Activated CD4-positive, alpha-beta T cell treated with anti-CD3 and anti-CD28 coated beads for 4 hours (primary cell): ENCODE measurements at regions not wholly inside any gene's neighbourhood (a gene's known extent, or its start where the extent isn't known, plus 50 kb on each side); places are given as distances from the start of the nearest gene placed in this dataset.
"Not testable (repeated sequence)": the region's sequence is repeated elsewhere in the genome, so short reads cannot be mapped to it uniquely, and the experiment has no call there.

ENCODE experiments used
- DNase-seq, 2 donors: peaks; one replicate each; pipeline ENCODE4 v3.0.0-alpha.2; 2020

DNA sequence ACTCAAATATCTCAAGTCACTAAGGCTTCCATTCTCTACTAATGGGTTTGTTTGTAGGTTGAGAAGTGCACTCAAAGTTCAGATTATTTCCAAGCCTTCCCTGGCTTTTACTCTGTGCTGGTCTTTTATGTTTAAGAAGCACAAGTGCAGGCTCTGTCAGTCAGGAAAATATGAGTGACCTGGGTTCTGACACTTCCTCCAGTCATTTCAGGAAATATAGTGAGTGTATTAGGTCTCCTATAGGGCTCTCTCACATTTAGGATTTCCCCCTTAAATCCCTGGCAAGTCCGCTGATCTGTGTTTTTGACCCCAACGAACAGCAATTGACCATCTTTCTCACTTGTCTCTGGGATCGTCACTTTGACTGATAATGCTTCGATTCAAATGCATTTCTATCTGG is 210.2 kb downstream of the ARPP21 start:
- no peak for DNase-seq

- no peak for DNase-seq
Observed at GRCh38 chr3:35849963-35850362, 210.6 kb downstream of the ARPP21 start.

DNA sequence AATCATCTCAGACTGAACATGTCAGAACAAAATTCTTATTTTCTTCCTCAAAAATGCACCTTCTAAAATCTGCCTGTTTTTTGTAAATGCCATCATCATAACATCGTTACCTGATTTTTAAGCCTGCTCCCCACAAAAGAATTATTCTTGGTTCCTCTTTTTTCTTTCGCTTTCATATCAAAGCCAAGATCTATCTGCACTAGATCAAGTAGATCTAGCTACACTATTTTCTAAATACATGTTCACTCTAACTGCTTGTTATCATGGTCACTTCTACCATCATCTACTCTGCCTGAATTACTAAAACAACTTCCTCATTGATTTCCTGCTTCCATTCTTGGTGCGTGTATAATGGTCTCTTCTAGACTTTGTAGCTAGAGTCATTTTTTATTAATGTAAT is 217.7 kb downstream of the ARPP21 start:
- DNase-seq: no peak

DNA sequence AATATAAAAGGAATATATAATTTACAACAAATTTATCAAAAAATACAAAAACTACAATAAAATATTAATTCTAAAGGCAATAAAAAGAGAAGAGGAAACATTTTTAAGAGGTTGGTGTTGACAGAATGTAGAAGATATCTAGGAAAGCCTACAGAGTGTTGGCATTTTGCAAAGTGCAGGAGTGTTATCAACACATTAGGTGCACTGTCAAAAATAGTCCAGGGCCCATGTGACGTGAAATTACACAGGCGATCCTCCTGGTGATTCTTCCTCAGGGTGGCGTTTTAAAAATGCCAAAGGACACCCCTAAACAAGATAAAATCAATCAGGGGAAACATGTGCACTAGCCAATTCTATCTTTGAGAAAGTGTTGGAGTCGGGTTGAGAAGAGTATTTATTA is 222.7 kb downstream of the ARPP21 start:
- DNase-seq: no peak

GRCh38 chr3:35864871-35865270 is 225.5 kb downstream of the ARPP21 start:
- no peak for DNase-seq

GRCh38 chr3:35867791-35868190 is 228.5 kb downstream of the ARPP21 start:
- no peak for DNase-seq

GRCh38 chr3:35871009-35871408 is 231.7 kb downstream of the ARPP21 start:
- no peak for DNase-seq

GRCh38 chr3:35883929-35884328 is 244.6 kb downstream of the ARPP21 start:
- DNase-seq: no peak

DNA sequence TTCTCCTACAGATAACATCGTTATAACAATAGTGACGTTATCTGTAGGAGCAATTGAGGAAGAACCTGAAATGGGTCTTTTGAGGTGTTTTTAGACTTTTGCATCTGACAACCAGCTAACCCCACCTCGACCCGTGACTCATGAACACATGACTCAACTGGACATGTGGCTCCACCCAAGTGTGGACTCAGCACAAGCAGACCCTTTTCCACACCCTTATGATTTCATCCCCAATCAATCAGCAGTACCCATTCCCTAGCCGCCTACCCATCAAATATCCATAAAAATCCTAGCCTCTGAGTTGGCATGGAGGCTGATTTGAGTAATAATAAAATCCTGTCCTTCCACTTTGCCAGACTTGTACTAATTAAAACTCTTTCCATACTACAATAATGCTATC is 255.4 kb downstream of the ARPP21 start:
- no peak for DNase-seq

- DNase-seq: no peak
Observed at GRCh38 chr3:35899245-35899644, 259.9 kb downstream of the ARPP21 start.

DNA sequence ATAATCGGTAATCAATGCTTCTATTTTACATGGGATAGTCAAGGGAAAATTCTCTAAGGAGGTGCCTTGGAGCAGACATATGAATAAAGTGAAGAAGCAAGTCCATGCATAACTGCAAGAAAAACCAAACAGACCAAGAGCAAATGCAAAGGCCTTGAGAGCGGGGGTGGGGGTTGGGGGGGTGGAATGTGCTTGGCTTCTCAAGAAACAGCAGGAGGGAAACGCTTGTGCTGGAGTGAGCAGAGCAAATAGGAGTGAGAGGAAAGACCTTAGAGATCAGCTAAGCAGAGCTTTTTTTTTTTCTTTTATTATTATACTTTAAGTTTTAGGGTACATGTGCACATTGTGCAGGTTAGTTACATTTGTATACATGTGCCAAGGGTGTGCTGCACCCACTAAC is 260.8 kb downstream of the ARPP21 start:
- DNase-seq: no peak

DNA sequence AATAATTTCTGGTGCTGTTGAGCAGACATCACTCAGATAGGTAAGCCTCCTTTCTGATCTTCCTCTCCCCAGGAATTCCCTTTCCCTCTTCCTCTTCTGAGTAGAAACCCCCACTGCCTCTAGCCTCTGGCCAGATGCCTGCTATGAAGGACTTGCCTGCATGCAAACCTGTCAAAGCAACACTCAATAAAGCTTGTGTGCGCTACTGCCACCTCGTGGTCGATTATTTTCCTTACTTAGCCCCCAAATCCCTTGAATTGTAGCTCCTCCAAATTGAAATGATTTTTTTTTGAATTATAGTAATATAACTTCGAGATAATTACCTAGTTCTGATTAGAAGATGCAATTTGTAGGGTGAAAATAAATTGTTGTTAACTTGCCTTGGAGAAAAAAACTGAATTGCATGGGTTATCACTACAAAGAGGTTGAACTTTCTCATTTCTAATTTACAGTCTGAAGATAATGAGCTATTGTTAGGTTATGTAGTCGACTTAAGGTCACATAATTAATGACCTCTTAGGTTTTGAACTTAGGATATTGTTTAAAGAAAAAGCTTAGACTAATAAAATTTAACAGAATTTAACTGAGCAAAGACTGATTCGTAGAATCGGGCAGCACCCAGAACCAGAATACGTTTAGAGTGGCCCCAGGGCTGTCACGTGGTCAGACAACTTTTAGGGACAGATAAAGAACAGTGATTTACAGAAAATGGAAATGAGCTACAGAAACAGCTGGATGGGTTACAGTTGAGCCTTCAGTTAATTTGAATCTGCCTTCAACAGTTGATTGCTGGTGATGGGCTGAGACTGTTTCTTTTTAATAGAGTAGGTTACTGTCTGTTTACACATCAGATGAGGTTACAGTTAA is 269.3 kb downstream of the ARPP21 start:
- DNase-seq: peak; percentile 3 to 40

GRCh38 chr3:35919160-35919559 is 279.8 kb downstream of the ARPP21 start:
- DNase-seq: no peak

GRCh38 chr3:35921718-35922117 is 282.4 kb downstream of the ARPP21 start:
- no peak for DNase-seq

DNA sequence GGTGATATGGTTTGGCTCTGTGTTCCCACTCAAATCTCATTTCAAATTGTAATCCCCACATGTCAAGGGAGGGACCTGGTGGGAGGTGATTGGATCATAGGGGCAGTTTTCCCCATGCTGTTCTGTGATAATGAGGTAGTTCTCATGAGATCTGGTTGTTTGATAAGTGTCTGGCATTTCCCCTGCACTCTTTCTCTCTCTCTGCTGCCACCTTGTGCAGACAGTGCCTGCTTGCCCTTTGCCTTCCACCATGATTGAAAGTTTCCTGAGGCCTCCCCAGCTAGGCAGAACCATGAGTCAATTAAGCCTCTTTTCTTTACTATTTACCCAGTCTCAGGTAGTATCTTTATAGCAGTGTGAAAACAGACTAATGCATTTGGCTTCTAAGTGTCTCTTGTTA is 284.7 kb downstream of the ARPP21 start:
- not testable (repeated sequence) for DNase-seq

DNA sequence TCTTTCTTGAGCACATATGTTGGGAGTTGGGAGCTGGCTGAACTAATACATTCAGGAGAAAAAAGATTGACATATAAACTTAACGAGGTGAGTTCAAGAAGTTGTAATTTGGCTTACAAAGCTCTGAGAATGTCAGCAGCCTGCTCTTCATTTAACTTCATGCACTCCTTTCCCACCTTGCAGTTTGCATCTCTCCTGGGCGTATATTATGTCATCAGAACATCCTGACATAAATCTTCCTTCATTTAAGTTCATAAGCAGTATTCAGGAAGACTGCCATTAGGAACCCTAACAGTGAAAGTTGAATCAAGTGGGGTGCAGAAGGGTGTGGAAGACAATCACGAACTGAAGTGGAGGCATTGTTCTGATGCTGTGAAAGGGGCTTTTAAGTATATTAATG is 288.1 kb downstream of the ARPP21 start:
- no peak for DNase-seq

- no peak for DNase-seq
Observed at GRCh38 chr3:35929158-35929557, 289.8 kb downstream of the ARPP21 start.

GRCh38 chr3:35931867-35932266 is 292.5 kb downstream of the ARPP21 start:
- DNase-seq: no peak

DNA sequence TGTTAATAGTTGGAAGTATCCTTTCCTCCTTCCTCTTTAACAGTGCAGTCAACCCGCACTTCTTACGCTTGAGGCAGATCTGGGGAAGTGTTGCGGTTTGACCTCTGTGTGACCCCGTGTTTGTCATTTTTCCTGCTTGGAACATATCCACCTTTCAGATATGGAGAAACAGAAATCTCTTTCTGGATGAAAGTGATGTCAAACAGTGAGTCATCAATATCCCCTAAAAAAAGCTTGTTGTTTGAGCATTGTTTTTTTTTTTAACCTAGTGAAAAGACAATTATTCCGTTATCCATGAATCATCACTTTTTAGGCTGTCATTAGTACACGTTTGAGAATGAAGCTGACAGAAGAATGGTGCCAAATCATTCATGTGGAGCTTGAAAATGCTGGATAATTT is 293.7 kb downstream of the ARPP21 start:
- DNase-seq: no peak

- DNase-seq: no peak
Observed at GRCh38 chr3:35936571-35936970, 297.2 kb downstream of the ARPP21 start.

- no peak for DNase-seq
Observed at GRCh38 chr3:35944926-35945710, 305.8 kb downstream of the ARPP21 start.

DNA sequence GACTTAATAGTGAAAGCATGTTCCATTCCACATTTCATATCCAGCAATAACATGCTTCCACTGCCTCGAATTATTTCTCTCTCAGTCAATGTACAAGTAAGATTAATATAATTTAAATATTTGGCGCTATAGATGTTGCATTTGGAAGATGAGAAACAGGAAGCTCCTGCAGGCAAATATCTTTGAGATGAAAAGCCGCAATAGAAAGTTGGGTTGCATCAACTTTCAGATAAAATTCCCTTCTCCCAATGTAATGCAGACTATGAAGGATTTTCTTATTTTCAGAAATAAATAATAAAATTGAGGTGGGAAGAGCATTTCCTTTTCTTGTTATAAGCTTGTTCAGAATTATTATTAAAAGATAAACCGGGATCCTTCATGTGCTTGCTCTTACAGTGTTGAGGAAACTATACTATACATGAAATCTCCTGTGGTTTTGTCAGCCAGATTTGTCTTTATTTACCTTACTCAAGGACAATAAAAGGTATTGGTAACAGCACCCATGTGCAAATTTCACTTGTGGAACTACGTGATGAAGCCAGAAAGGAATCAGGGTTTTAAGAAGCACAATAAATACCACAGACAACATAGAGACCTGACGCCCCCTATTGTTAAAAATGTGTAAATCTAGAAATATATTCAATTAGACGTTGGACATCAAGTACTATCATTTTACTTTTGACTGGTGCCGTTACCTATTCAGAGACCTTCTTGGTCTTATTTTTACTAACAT is 307.0 kb downstream of the ARPP21 start:
- DNase-seq: no peak

DNA sequence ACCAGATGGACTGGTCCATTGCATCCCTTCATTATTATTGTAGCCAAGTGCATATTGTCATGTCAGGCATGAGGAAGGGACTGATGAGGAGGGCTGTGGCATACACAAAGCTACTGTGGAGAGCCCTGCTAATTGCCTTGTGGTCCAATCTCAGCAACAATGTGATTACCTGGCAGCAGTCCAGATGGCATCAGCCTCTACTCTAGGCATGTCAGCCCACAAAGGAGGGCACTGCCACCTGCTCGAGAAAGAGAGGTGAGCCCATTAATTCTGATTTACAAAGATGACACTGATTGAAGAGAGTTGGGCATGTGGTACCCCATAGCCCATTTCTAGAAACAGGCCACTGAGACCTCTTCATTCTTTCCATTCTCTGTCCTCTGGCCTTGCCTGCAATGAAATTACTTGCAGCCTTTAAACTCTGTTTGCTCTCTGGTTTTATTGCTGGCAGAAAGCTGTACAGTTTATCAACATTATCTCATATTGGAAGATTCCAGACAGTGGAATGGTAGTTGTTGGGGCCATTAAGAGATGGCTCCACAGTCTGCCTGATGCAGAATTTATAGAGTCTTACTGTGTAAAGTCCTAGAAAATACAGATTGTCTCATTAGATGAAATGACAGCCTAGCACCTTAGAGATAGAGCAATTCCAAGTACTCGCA is 307.7 kb downstream of the ARPP21 start:
- DNase-seq: no peak
